Endothelial cell of umbilical vein (primary cell): ENCODE measurements at regions not wholly inside any gene's neighbourhood (a gene's known extent, or its start where the extent isn't known, plus 50 kb on each side); places are given as distances from the start of the nearest gene placed in this dataset.

ENCODE experiments used
- BruUV-seq: library from RNA; stranded (reverse); fragments of 400-500 nt; replicated peaks from 2 replicates; lab custom pipeline; 2021; lab: Mats Ljungman, UMichigan
- CTCF ChIA-PET: fragments of 300-600, 350-600 bp; sonication (Branson Sonifier 250); formaldehyde crosslinking; loops from one replicate; lab custom pipeline; 2021; ENCODE audit warnings: antibody characterized with exemption, inconsistent platforms; lab: Charles Lee
- POLR2A ChIA-PET: fragments of 300-600, 350-600 bp; sonication (Branson Sonifier 250); formaldehyde crosslinking; loops from one replicate; lab custom pipeline; 2021; ENCODE audit warnings: antibody characterized with exemption, inconsistent platforms; lab: Charles Lee
- DNase-seq: peaks from one replicate; pipeline ENCODE4 v3.0.0-alpha.2; 2011; ENCODE audit warnings: low read depth, low spot score
- FAIRE-seq: peaks from 2 replicates; lab custom pipeline; 2011; peaks lifted over from hg19 to GRCh38; lab: Jason Lieb, UNC
- H2AFZ ChIP-seq: 2 replicates; pipeline ENCODE4 v1.6.0; 2012; ENCODE audit warnings: low read depth, low read length, control low read depth, inconsistent platforms
- H3K27ac ChIP-seq: 2 replicates; pipeline ENCODE4 v1.5.1; 2011; ENCODE audit warnings: low read depth, mild to moderate bottlenecking, control low read depth, low read length, moderate library complexity; ENCODE audit not compliant: insufficient read depth
- H3K27me3 ChIP-seq, 2 experiments: 2 replicates each; pipeline versions ENCODE4 v1.6.0 to v1.6.1; 2011; ENCODE audit warnings: low read length in 2 of 2, mixed read lengths in 1 of 2; ENCODE audit not compliant: control insufficient read depth in 2 of 2, insufficient read depth in 2 of 2
- H3K36me3 ChIP-seq, 2 experiments: 2 replicates in 1 of 2; 3 replicates in 1 of 2; pipeline ENCODE4 v1.5.1; 2011; ENCODE audit warnings: low read length in 2 of 2, mild to moderate bottlenecking in 1 of 2, moderate library complexity in 1 of 2; ENCODE audit not compliant: control insufficient read depth in 2 of 2, insufficient read depth in 2 of 2; ENCODE audit errors: extremely low read depth in 1 of 2
- H3K4me1 ChIP-seq: 3 replicates; pipeline ENCODE4 v1.5.1; 2011; ENCODE audit warnings: mild to moderate bottlenecking, low read length; ENCODE audit not compliant: control insufficient read depth, insufficient read depth; ENCODE audit errors: extremely low read depth
- H3K4me2 ChIP-seq: 2 replicates; pipeline ENCODE4 v1.6.1; 2011; ENCODE audit warnings: low read length, control low read depth, mixed read lengths; ENCODE audit not compliant: insufficient read depth
- H3K4me3 ChIP-seq, 3 experiments: fragments of 200-600 bp in 1 of 3; sonication (generic), shearing (Covaris generic) in 1 of 3; replicated peaks in 1 of 3; 2 replicates each; pipeline ENCODE4 v1.5.1; 2011 to 2016; ENCODE audit warnings: control low read depth in 3 of 3, low read length in 3 of 3, mild to moderate bottlenecking in 2 of 3, inconsistent platforms in 1 of 3, low read depth in 1 of 3, moderate library complexity in 1 of 3; ENCODE audit not compliant: insufficient read depth in 1 of 3
- H3K79me2 ChIP-seq: 2 replicates; pipeline ENCODE4 v1.6.0; 2012; ENCODE audit warnings: low read length, inconsistent platforms; ENCODE audit not compliant: control insufficient read depth, insufficient read depth
- H3K9ac ChIP-seq: replicated peaks from 2 replicates; pipeline ENCODE3; 2011; ENCODE audit warnings: low read length, control low read depth; ENCODE audit not compliant: insufficient read depth; ENCODE audit errors: extremely low read depth
- H3K9me1 ChIP-seq: replicated peaks from 3 replicates; pipeline ENCODE4 v1.6.0; 2011; ENCODE audit warnings: mild to moderate bottlenecking, low read length; ENCODE audit not compliant: control insufficient read depth, insufficient read depth; ENCODE audit errors: extremely low read depth
- H3K9me3 ChIP-seq: replicated peaks from 2 replicates; pipeline ENCODE4 v1.5.1; 2012; ENCODE audit warnings: low read length, inconsistent platforms; ENCODE audit not compliant: control insufficient read depth, insufficient read depth
- H4K20me1 ChIP-seq: replicated peaks from 2 replicates; pipeline ENCODE3; 2011; ENCODE audit warnings: mild to moderate bottlenecking, low read length; ENCODE audit not compliant: control insufficient read depth, insufficient read depth; ENCODE audit errors: extremely low read depth
- EZH2 ChIP-seq: IDR thresholded peaks from 2 replicates; pipeline ENCODE4 v1.6.1; 2012; ENCODE audit warnings: borderline replicate concordance, low read depth, mild to moderate bottlenecking, moderate library complexity, low read length, inconsistent platforms; ENCODE audit not compliant: severe bottlenecking
- FOS ChIP-seq: IDR thresholded peaks from 2 replicates; pipeline ENCODE4 v1.6.1; 2011; ENCODE audit warnings: mild to moderate bottlenecking, low read length, moderate library complexity, borderline replicate concordance; ENCODE audit not compliant: insufficient read depth
- GATA2 ChIP-seq: IDR thresholded peaks from 2 replicates; pipeline ENCODE4 v1.7.0; 2011; ENCODE audit warnings: low read depth, mild to moderate bottlenecking, moderate library complexity, mixed read lengths, low read length; ENCODE audit not compliant: insufficient read length, insufficient read depth
- JUN ChIP-seq: IDR thresholded peaks from 2 replicates; pipeline ENCODE4 v1.6.1; 2011; ENCODE audit warnings: borderline replicate concordance, low read depth; ENCODE audit not compliant: insufficient read length, insufficient read depth
- MYC ChIP-seq: IDR thresholded peaks from one replicate; pipeline ENCODE4 v1.6.1; 2011; ENCODE audit warnings: mild to moderate bottlenecking, low read depth, low read length
- POLR2A ChIP-seq: IDR thresholded peaks from 2 replicates; pipeline ENCODE4 v1.6.1; 2012; ENCODE audit warnings: low read depth, mild to moderate bottlenecking, control low read depth, low read length
- POLR2AphosphoS5 ChIP-seq: IDR thresholded peaks from 2 replicates; pipeline ENCODE4 v1.6.1; 2012; ENCODE audit warnings: low read depth, mild to moderate bottlenecking, control low read depth, low read length, moderate library complexity; ENCODE audit not compliant: insufficient read depth
- dilution Hi-C: fragments of 300-500 bp; cut with MboI; formaldehyde crosslinking; loops from one replicate; pipeline ENCODE4 v1.15.0; 2019; ENCODE audit warnings: low sequenced_read_pairs; ENCODE audit not compliant: extremely low pct_ligation_motif_present
- intact Hi-C: fragments of 100-400 bp; cut with micrococcal nuclease; formaldehyde crosslinking; loops from one replicate; pipeline ENCODE4 v1.10.0; 2022
- TF ChIP-seq, protein P1 (sequence below): IDR thresholded peaks from 2 replicates; pipeline ENCODE4 v1.6.1; 2011; ENCODE audit not compliant: insufficient read depth, insufficient read length
- TF ChIP-seq, protein P2 (sequence below), 2 donors: IDR thresholded peaks; 1 replicate in 1 of 2; 2 replicates in 1 of 2; pipeline ENCODE4 v1.5.1; 2011; ENCODE audit warnings: low read length in 2 of 2, mild to moderate bottlenecking in 2 of 2, moderate library complexity in 2 of 2, control low read depth in 1 of 2, inconsistent platforms in 1 of 2, low read depth in 1 of 2; ENCODE audit not compliant: insufficient read depth in 1 of 2; ENCODE audit errors: extremely low read depth in 1 of 2

DNA sequence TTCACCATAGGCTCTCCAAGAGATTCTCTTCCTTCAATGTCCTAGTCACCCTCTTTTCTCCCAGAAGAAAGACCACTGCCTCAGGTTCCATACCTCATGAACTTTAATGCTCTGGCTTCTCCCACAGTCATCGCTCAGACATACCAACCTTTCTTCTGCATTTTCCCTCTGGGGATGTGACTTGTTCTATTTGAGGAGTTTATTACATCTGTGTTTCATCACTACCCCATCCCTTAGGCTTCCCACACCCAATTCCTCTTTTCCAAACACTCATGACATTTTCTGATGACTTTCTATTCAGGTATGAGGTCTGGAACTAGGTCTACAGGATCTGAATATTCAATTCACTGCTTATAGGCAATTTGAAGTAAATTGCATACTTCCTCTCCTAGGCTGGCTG, 298.6 kb upstream of the MAP2 start:
- TF ChIP-seq FOS = no peak
- TF ChIP-seq POLR2AphosphoS5 = no peak
- TF ChIP-seq EZH2 = no peak
- no peak for TF ChIP-seq JUN
- TF ChIP-seq, protein P1, sequence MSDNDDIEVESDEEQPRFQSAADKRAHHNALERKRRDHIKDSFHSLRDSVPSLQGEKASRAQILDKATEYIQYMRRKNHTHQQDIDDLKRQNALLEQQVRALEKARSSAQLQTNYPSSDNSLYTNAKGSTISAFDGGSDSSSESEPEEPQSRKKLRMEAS = no peak
- no peak for TF ChIP-seq POLR2A
- TF ChIP-seq GATA2 = no peak
- no peak for TF ChIP-seq MYC
- TF ChIP-seq, protein P2, sequence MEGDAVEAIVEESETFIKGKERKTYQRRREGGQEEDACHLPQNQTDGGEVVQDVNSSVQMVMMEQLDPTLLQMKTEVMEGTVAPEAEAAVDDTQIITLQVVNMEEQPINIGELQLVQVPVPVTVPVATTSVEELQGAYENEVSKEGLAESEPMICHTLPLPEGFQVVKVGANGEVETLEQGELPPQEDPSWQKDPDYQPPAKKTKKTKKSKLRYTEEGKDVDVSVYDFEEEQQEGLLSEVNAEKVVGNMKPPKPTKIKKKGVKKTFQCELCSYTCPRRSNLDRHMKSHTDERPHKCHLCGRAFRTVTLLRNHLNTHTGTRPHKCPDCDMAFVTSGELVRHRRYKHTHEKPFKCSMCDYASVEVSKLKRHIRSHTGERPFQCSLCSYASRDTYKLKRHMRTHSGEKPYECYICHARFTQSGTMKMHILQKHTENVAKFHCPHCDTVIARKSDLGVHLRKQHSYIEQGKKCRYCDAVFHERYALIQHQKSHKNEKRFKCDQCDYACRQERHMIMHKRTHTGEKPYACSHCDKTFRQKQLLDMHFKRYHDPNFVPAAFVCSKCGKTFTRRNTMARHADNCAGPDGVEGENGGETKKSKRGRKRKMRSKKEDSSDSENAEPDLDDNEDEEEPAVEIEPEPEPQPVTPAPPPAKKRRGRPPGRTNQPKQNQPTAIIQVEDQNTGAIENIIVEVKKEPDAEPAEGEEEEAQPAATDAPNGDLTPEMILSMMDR (IDR thresholded peaks at IDR 0.05; ENCODE audit: extremely low read depth in 1 of 2, insufficient read depth in 1 of 2, low read depth in 1 of 2, low read length in 2 of 2) = no peak
- no peaks in the 10 kb centered on the region for H3K9me1 ChIP-seq
- POLR2A ChIA-PET = no interaction called here
- H3K27ac ChIP-seq = no peak overlapping the region
- H3K36me3 ChIP-seq = no peaks in the 10 kb centered on the region
- H3K79me2 ChIP-seq = no peaks in the 10 kb centered on the region
- H2AFZ ChIP-seq = no peak overlapping the region
- no peak overlapping the region for H3K9ac ChIP-seq
- FAIRE-seq = no peak
- intact Hi-C loops = no loop called here
- CTCF ChIA-PET = no interaction called here
- H3K4me2 ChIP-seq = no peak overlapping the region
- H3K4me3 ChIP-seq = no peak overlapping the region
- no peaks in the 10 kb centered on the region for H4K20me1 ChIP-seq
- no TSS peak for BruUV-seq
- H3K4me1 ChIP-seq = no peaks in the 10 kb centered on the region
- dilution Hi-C loops = no loop called here
- H3K9me3 ChIP-seq = peaks cover 4% of the 10 kb centered on the region
- no peaks in the 10 kb centered on the region for H3K27me3 ChIP-seq
- no peak for DNase-seq
